ENCODE measurements at regions not wholly inside any gene's neighbourhood (a gene's known extent, or its start where the extent isn't known, plus 50 kb on each side); places are given as distances from the start of the nearest gene placed in this dataset.
A peak's percentile ranks its signal among the peaks of the same experiment; 100 is the strongest.
"Not testable (repeated sequence)": the region's sequence is repeated elsewhere in the genome, so short reads cannot be mapped to it uniquely, and the experiment has no call there.

- no peak for DNase-seq (ENCODE audit: low spot score)
Measured at GRCh38 chr5:115435778-115436712, 108.5 kb downstream of the FEM1C start.

GRCh38 chr5:115435065-115435777 lies 109.4 kb downstream of the FEM1C start:
- no peak for DNase-seq (ENCODE audit: low spot score)

DNA sequence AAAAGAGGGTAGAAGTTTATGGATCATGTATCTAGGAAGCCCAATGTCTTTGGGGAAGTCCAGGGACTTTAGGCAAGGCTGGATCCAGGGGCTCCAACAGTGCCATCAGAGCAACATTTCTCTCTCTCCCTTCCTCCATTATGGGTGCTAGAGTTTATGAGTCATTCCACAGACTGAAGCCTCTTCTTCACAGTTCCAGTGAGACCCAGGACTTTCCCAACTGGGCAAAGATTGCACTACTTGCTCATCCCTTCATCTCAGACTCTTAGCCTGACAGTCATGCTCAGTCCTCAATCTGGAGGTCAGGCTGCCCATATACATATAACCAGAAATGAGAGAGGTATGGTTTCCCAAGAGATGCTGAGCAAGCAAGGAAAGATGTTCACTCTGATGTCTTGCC lies 110.7 kb downstream of the FEM1C start:
- DNase-seq (ENCODE audit: low spot score) = no peak

- DNase-seq (ENCODE audit: low spot score) = no peak
Measured at GRCh38 chr5:115432691-115433090, 111.9 kb downstream of the FEM1C start.

DNA sequence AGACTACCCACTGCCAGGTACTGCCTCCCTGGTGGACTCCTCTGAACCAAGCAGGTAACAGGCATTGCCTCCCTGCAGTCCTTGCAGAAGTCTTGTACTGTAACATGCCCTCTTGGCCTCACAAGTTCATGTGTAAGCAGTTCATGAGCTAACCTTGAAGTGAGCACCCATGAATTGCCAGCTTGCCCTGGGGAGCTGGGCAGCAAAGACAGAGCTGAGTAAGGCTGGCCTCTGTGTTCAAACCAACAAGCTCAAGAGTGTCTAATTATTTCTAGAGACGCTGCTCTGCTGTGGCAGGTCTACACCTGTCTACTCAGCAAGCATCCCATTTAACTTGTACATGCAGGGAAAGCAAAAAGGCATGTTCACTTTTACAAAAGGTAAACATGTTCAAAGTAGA lies 113.5 kb downstream of the FEM1C start:
- no peak for DNase-seq (ENCODE audit: low spot score)

GRCh38 chr5:115430374-115430773 lies 114.2 kb downstream of the FEM1C start:
- no peak for DNase-seq (ENCODE audit: low spot score)

DNA sequence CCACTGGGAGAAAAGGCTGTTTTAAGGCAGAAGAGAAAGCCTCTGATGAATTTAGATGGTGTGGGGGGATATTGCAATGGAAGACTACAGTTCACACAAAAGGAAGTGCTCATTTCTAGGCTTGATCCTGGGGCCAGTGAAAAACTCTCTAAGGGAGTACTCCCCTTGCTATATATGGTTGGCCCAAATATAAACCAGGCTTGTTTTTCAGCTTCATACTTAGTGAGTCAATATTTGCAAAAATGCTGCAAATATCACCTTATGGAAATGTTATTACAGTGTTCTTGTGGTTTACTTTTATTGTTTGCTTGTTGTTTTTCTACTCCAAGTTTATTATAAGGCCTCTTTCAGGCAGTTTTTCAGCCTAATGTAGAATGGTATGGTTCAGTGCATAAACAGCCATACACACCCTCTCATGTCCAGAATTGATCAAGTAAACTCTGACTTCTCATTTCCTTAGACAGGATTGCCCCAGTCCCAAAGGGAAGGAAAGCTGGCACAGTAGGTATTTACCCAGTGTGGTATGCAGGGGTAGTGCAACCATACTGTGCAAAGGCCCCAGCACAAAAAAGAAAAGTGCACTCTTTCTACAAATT lies 115.1 kb downstream of the FEM1C start:
- no peak for DNase-seq (ENCODE audit: low spot score)

GRCh38 chr5:115428676-115429075 lies 115.9 kb downstream of the FEM1C start:
- DNase-seq (ENCODE audit: low spot score) = no peak

- DNase-seq (ENCODE audit: low spot score) = no peak
Measured at GRCh38 chr5:115428248-115428647, 116.3 kb downstream of the FEM1C start.

- DNase-seq (ENCODE audit: low spot score) = no peak
Measured at GRCh38 chr5:115424446-115424845, 120.1 kb downstream of the FEM1C start.

- DNase-seq (ENCODE audit: low spot score) = no peak
Measured at GRCh38 chr5:115424030-115424429, 120.5 kb downstream of the FEM1C start.

DNA sequence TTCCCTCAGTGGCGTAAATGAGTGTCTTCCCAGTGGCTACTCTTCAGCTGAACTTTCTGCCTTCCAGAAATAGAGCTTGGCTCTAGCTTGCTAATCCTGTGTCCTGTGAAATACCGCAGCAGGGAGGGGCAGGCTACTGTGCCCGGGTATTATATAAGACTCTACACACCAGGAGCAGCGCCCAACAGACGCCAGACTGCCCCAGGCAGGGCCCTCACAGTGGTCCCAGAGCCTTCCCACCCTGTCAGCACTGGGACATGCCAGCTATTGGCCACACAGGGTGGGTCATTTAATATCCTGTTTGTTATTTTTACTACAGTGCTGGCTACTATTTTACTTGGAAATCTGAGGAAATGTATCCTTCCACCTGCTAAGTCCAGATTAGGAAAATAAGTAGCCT lies 121.0 kb downstream of the FEM1C start:
- DNase-seq (ENCODE audit: low spot score) = no peak

GRCh38 chr5:115423051-115423450 lies 121.5 kb downstream of the FEM1C start:
- DNase-seq (ENCODE audit: low spot score) = no peak

DNA sequence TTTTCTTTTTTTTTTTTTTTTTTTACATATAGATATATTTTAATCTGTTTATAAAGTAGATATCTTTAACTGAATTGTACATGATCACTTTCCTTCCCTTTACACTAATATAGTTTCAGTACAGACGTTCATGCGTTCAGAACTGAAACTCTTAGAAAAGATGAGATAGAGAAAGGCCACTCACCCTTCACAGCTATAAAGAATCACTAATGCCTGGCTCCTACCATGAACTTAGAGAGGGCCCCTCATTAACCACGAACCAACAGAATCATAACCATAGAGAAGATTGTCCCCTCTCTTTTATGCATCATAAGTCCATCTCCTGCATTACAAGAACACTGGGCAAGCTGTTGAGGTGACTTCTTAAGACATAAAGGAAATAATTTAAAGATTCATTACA lies 123.8 kb downstream of the FEM1C start:
- DNase-seq (ENCODE audit: low spot score) = not testable (repeated sequence)

DNA sequence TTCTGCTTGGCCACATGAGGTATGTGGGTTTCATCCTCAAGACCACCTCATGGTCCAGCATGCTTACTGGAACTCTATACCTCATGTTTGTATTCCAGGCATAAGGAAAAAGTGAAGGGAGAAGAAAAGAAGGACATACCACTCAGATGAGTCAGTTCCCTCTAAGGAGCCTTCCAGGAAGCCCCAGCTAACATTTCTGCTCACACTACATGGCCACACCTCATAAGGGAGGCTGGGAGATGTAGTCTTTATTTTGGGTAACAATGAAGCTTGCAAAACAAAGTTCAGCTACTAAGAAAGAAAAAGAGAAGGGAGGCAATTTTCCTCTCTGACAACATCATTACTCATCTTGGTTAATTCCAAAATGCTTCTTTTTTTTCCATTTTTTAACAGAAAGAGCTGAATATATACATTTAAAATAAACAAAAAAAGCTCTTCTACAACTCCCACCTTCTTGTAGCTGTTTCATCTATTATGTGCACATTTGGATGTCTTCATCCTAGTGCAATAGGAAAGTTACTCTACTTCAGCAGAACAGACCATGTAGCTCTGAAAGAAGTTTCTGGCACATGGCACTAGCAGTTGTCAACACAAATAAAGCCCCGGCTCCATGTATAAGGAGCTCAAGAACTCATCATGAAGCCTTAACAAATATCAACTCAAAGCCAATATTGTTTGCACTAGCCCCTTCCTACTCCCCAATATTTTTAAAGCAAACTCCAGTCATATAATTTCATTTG lies 123.6 kb upstream of the CCDC112 start:
- no peak for DNase-seq (ENCODE audit: low spot score)

DNA sequence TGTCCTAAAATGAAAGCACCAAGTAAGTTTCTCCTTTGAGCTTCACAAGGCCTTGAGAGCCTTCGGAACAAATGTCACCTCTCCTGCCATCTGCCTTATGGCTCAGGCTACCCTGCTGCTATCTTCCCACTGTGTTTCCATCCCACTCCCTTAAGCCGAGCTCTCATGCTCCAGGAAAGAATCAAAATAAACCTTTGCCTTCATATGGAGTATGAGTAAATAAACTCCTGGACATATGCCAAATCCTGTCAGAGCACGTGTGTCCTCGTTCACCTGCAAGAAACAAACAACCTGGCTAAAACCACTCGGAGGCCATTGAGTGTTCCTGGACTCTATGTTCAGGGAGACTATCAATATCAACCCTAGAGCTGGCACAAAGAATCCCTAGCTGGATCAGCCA lies 122.3 kb upstream of the CCDC112 start:
- no peak for DNase-seq (ENCODE audit: low spot score)

DNA sequence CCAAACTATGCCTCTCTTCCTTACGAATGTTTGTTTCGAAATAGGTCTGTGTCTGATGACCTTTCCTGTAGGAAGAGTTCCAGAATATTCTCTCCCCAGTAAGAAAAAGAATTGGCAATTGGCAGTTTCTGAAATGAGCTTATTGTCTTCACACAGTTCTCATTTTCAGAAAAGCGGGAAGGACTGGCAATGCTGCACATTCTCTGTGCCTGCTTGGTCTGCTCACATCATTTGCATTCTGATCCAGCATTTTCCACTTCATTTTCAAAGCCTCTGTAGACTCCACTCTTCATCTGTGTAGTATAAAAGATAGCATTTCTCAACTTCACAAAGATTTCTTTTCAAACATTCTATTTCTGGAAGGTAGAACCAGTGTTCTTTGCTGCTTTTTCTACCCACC lies 120.6 kb upstream of the CCDC112 start:
- no peak for DNase-seq (ENCODE audit: low spot score)

DNA sequence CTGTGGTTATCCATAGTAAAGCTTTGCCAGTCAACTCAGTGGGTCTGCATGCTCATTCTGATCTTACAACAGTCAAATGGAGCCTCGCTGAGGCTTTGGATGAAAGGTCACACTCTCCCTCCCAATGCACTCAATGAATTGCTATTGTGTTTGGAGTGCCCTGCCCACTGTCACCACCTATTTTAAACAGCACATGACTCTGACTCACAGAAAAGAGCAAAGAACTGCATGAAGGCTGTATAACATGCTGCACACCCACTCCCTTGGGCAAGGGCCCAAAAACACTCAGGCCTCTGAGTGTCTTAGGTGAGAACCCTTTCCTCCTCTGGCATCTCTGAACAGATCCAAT lies 118.7 kb upstream of the CCDC112 start:
- peak; percentile 36 for DNase-seq (ENCODE audit: low spot score)

- no peak for DNase-seq (ENCODE audit: low spot score)
Measured at GRCh38 chr5:115414406-115415142, 118.1 kb upstream of the CCDC112 start.

DNA sequence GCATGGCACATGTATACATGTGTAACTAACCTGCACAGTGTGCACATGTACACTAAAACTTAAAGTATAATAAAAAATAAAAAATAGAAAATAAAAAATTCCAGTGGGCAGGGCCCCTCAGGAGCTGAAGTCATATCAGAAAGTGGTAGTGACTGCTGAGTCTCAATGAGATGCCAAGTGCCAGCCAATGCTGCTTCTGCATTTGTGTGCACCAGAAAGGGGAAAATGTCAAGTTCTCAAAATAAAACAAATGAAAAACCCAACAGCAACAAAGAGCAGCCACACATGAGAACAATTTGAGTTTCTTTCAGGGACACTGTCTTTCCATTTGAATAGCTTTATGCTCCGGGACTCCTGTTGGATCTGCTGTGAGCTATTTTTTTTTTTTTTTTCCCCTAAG lies 117.2 kb upstream of the CCDC112 start:
- DNase-seq (ENCODE audit: low spot score) = no peak

- no peak for DNase-seq (ENCODE audit: low spot score)
Measured at GRCh38 chr5:115409094-115409493, 112.6 kb upstream of the CCDC112 start.

Data from activated CD4-positive, alpha-beta T cell treated with anti-CD3 and anti-CD28 coated beads, Interleukin-2, Interleukin-4, amounts not matched to agents 100 ng/mL and 50 ng/mL, durations not matched to agents 16 hours and 8 hours (primary cell).